ENCODE measurements at regions not wholly inside any gene's neighbourhood (a gene's known extent, or its start where the extent isn't known, plus 50 kb on each side); places are given as distances from the start of the nearest gene placed in this dataset.

DNA sequence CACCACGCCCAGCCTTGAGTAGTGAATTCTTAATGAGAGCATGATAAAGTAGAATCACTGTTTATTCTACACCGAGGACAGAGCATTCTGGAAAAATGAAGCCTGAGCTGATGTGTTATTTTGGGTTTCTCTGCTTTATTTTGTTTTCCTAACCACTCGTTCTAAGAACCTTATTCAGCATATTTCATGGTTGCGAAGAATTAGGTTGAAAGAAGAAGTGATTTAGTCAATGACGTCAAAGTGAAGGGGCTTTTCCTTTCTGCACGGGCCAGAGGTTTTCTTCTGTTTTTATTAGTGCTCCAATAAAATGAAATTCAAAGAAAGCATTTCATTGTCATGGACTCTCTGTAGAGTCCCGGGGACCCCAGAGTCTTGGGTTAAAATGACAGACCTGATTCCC, 178.5 kb downstream of the MAF start:
- no TSS peak for BruUV-seq (replicated peaks)
- intact Hi-C loops (cut with micrococcal nuclease; ENCODE audit: unreplicated experiment), result no loop called here
- TF ChIP-seq, protein P1, sequence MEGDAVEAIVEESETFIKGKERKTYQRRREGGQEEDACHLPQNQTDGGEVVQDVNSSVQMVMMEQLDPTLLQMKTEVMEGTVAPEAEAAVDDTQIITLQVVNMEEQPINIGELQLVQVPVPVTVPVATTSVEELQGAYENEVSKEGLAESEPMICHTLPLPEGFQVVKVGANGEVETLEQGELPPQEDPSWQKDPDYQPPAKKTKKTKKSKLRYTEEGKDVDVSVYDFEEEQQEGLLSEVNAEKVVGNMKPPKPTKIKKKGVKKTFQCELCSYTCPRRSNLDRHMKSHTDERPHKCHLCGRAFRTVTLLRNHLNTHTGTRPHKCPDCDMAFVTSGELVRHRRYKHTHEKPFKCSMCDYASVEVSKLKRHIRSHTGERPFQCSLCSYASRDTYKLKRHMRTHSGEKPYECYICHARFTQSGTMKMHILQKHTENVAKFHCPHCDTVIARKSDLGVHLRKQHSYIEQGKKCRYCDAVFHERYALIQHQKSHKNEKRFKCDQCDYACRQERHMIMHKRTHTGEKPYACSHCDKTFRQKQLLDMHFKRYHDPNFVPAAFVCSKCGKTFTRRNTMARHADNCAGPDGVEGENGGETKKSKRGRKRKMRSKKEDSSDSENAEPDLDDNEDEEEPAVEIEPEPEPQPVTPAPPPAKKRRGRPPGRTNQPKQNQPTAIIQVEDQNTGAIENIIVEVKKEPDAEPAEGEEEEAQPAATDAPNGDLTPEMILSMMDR (IDR thresholded peaks at IDR 0.05; ENCODE audit: insufficient read depth in 1 of 2, low read depth in 1 of 2, low read length in 1 of 2, severe bottlenecking in 1 of 2, unreplicated experiment in 1 of 2), result no peak
- Mint-ChIP-seq H3K4me1 (ENCODE audit: low read depth, unreplicated experiment) (no peaks in the 10 kb centered on the region), H3K4me3 (ENCODE audit: unreplicated experiment) (no peak overlapping the region), H3K27me3 (ENCODE audit: insufficient read depth, unreplicated experiment) (peaks cover 30% of the 10 kb centered on the region), H3K36me3 (ENCODE audit: insufficient read depth, unreplicated experiment) (no peaks in the 10 kb centered on the region), H3K27ac (ENCODE audit: unreplicated experiment) (no peak overlapping the region), H3K9me3 (ENCODE audit: unreplicated experiment) (no peaks in the 10 kb centered on the region)
- Histone ChIP-seq H3K36me3 (ENCODE audit: control insufficient read depth, insufficient read depth, low read length) (no peaks in the 10 kb centered on the region), H3K4me1 (no peaks in the 10 kb centered on the region), H3K4me3 (ENCODE audit: low read depth, low read length) (no peak overlapping the region), H3K9me3 (no peaks in the 10 kb centered on the region), H3K27me3 (replicated peaks; ENCODE audit: control insufficient read depth, insufficient read depth, low read length) (no peaks in the 10 kb centered on the region)
- POLR2A ChIA-PET, result no interaction called here
- no peak for DNase-seq
- CTCF ChIA-PET, result no interaction called here

DNA sequence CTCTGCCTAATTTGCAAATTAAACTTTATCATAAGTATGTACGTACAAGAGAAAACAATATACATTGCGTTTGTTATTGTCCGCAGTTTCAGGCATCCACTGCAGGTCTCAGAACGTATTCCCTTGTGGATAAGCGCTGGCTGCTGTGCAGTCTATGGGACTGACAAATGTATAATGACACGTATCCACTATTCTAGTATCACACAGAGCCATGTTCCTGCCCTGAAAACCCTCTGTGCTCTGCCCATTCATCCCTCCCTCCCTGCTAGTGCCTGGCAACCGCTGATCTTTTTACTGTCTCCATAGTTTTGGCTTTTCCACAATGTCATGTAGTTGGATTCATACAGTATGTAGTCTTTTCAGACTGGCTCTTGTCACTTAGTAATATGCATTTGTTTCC, 179.4 kb downstream of the MAF start:
- no peak overlapping the region for H3K4me3 ChIP-seq (ENCODE audit: low read depth, low read length)
- ChIA-PET POLR2A (no interaction called here), CTCF (no interaction called here)
- Mint-ChIP-seq H3K27me3 (ENCODE audit: insufficient read depth, unreplicated experiment) (peaks cover 34% of the 10 kb centered on the region), H3K27ac (ENCODE audit: unreplicated experiment) (no peak overlapping the region), H3K36me3 (ENCODE audit: insufficient read depth, unreplicated experiment) (no peaks in the 10 kb centered on the region), H3K4me1 (ENCODE audit: low read depth, unreplicated experiment) (no peaks in the 10 kb centered on the region), H3K4me3 (ENCODE audit: unreplicated experiment) (no peak overlapping the region), H3K9me3 (ENCODE audit: unreplicated experiment) (no peaks in the 10 kb centered on the region)
- H3K36me3 ChIP-seq (ENCODE audit: control insufficient read depth, insufficient read depth, low read length), result no peaks in the 10 kb centered on the region
- intact Hi-C loops (cut with micrococcal nuclease; ENCODE audit: unreplicated experiment), result no loop called here
- no peaks in the 10 kb centered on the region; the same call in 1 of the 2 replicates for H3K27me3 ChIP-seq (replicated peaks; ENCODE audit: control insufficient read depth, insufficient read depth, low read length)
- TF ChIP-seq, protein P1 (IDR thresholded peaks at IDR 0.05; ENCODE audit: insufficient read depth in 1 of 2, low read depth in 1 of 2, low read length in 1 of 2, severe bottlenecking in 1 of 2, unreplicated experiment in 1 of 2), result no peak
- BruUV-seq (replicated peaks), result no TSS peak
- no peak for DNase-seq
- H3K9me3 ChIP-seq, result no peaks in the 10 kb centered on the region
- H3K4me1 ChIP-seq, result no peaks in the 10 kb centered on the region

DNA sequence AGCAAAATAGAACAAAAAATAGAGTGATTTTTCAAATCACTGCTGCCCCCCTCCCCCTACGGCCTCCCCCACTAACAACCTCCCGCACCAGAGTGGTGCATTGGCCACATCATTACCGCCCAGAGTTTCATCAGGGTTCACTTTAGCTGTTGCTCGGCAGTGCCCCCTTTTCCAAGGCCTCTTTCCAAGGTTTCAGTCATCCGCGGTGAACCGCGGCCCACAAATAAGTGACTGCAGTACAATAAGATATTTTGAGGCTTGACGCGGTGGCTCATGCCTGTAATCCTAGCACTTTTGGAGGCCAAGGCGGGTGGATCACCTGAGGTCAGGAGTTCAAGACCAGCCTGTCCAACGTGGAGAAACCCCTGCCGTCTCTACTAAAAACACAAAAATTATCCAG, 180.0 kb downstream of the MAF start:
- BruUV-seq (replicated peaks), result no TSS peak
- Mint-ChIP-seq H3K4me3 (ENCODE audit: unreplicated experiment) (no peak overlapping the region), H3K27ac (ENCODE audit: unreplicated experiment) (no peak overlapping the region), H3K9me3 (ENCODE audit: unreplicated experiment) (no peaks in the 10 kb centered on the region), H3K27me3 (ENCODE audit: insufficient read depth, unreplicated experiment) (peaks cover 31% of the 10 kb centered on the region), H3K36me3 (ENCODE audit: insufficient read depth, unreplicated experiment) (no peaks in the 10 kb centered on the region), H3K4me1 (ENCODE audit: low read depth, unreplicated experiment) (no peaks in the 10 kb centered on the region)
- intact Hi-C loops (cut with micrococcal nuclease; ENCODE audit: unreplicated experiment), result no loop called here
- TF ChIP-seq, protein P1 (IDR thresholded peaks at IDR 0.05; ENCODE audit: insufficient read depth in 1 of 2, low read depth in 1 of 2, low read length in 1 of 2, severe bottlenecking in 1 of 2, unreplicated experiment in 1 of 2), result no peak
- Histone ChIP-seq H3K9me3 (no peaks in the 10 kb centered on the region), H3K4me1 (no peaks in the 10 kb centered on the region), H3K27me3 (replicated peaks; ENCODE audit: control insufficient read depth, insufficient read depth, low read length) (no peaks in the 10 kb centered on the region; the same call in 1 of the 2 replicates), H3K4me3 (ENCODE audit: low read depth, low read length) (no peak overlapping the region), H3K36me3 (ENCODE audit: control insufficient read depth, insufficient read depth, low read length) (no peaks in the 10 kb centered on the region)
- CTCF ChIA-PET, result no interaction called here
- DNase-seq, result no peak
- POLR2A ChIA-PET, result no interaction called here
